Astrocyte of the cerebellum (primary cell): ENCODE measurements at regions not wholly inside any gene's neighbourhood (a gene's known extent, or its start where the extent isn't known, plus 50 kb on each side); places are given as distances from the start of the nearest gene placed in this dataset.

Experiments used
- DNase-seq: peaks from one replicate; pipeline ENCODE4 v3.0.0-alpha.2; 2011; ENCODE audit warnings: low read depth
- H3K4me3 ChIP-seq: 2 replicates; pipeline ENCODE4 v1.5.1; 2011; ENCODE audit warnings: mild to moderate bottlenecking, low read depth, low read length, moderate library complexity
- in situ Hi-C: cut with HindIII; loops from 2 replicates; pipeline ENCODE4 v1.10.0; 2017; ENCODE audit warnings: low sequenced_read_pairs
- TF ChIP-seq, protein P1 (sequence below): IDR thresholded peaks from 2 replicates; pipeline ENCODE4 v1.5.1; 2012; ENCODE audit warnings: low read length, low read depth, moderate library complexity, mild to moderate bottlenecking; ENCODE audit errors: missing control alignments

GRCh38 chr20:4533368-4534133 lies 152.7 kb upstream of the PRNP start:
- no peak overlapping the region for H3K4me3 ChIP-seq
- TF ChIP-seq, protein P1, sequence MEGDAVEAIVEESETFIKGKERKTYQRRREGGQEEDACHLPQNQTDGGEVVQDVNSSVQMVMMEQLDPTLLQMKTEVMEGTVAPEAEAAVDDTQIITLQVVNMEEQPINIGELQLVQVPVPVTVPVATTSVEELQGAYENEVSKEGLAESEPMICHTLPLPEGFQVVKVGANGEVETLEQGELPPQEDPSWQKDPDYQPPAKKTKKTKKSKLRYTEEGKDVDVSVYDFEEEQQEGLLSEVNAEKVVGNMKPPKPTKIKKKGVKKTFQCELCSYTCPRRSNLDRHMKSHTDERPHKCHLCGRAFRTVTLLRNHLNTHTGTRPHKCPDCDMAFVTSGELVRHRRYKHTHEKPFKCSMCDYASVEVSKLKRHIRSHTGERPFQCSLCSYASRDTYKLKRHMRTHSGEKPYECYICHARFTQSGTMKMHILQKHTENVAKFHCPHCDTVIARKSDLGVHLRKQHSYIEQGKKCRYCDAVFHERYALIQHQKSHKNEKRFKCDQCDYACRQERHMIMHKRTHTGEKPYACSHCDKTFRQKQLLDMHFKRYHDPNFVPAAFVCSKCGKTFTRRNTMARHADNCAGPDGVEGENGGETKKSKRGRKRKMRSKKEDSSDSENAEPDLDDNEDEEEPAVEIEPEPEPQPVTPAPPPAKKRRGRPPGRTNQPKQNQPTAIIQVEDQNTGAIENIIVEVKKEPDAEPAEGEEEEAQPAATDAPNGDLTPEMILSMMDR = no peak
- in situ Hi-C loops = no loop called here
- no peak for DNase-seq

GRCh38 chr20:4532772-4533171 lies 153.5 kb upstream of the PRNP start:
- no peak overlapping the region for H3K4me3 ChIP-seq
- TF ChIP-seq, protein P1 = no peak
- in situ Hi-C loops = no loop called here
- DNase-seq = no peak

DNA sequence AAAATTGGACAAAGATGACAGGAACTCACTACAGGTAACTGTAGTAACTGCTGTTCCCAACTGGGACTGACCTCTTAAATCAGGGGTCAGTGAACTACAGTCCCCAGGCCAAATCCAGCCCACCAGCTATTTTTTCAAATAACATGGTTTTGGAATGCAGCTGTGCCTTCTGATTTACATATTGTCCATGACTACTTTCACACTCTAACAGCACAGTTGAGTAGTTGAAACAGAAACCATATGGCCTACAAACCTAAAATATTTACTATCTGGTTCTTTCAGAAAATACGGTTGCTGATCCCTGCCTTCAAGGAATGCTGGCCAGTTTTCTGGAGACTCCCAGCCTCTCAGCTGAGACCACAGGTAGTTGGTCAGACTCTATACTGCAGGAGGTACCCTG lies 161.5 kb upstream of the PRNP start:
- TF ChIP-seq, protein P1 = no peak
- H3K4me3 ChIP-seq = no peak overlapping the region
- in situ Hi-C loops = no loop called here
- DNase-seq = no peak

DNA sequence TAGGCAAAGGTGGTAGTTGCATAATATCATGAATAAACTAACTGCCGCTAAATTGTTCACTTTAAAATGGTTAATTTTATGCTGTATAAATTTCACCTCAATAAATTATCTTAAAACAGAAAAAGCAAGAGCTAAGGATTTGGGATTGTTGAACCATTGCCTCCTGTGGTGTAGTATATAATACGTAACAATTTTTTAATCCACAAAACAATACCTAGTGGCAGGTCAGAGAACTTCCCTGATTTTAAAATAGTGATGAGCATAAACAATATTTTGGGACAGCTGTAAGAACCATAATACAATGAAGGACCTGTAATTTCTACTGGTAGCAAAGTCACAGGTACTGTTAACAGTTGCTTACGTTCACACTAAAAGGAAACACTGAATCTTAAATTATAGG lies 161.9 kb upstream of the PRNP start:
- DNase-seq = no peak
- no peak overlapping the region for H3K4me3 ChIP-seq
- in situ Hi-C loops = no loop called here
- TF ChIP-seq, protein P1 = no peak

GRCh38 chr20:4522310-4522709 lies 163.9 kb upstream of the PRNP start:
- no peak for DNase-seq
- in situ Hi-C loops = no loop called here
- H3K4me3 ChIP-seq = no peak overlapping the region
- TF ChIP-seq, protein P1 = no peak

DNA sequence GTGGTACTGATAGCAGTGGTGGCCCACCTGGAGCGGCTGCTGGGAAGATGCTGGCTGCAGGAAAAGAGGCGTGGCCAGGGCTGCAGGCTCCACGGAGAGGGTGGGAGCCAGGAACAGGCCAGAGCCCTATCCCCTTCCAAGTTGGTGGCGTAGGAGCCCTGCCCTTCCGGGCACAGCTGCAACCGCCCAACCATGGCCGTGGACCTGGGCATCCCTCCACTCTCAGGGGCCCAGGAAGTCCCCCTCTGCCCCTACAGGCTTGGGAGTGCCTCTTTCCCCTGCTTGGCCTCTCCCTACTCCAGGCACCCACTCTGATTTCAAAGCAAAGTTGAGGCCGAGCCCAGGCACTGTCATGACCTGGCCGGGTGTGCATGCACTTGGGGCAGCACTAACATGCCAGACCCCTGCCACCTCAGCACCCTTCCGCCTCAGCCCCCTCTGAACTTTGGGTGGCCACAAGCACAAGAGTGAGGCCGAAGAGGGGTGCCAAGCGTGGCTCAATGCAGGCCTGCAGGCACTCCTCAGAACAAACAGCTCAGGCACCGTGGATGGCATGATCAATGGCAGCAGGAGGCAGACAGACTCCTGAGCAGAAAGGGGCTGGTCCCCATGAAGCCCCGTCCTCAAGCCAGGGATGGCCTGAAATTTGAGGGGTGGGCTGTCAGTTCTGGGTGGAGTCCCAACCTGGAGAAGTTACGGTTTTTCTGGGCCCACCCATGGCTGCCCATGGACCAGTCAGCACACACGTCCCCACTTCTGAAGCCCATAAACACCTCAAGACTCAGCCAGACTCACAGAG lies 164.9 kb upstream of the PRNP start:
- DNase-seq = no peak
- TF ChIP-seq, protein P1 = no peak
- no peak overlapping the region for H3K4me3 ChIP-seq
- in situ Hi-C loops = no loop called here
